ENCODE measurements at regions not wholly inside any gene's neighbourhood (a gene's known extent, or its start where the extent isn't known, plus 50 kb on each side); places are given as distances from the start of the nearest gene placed in this dataset.

DNA sequence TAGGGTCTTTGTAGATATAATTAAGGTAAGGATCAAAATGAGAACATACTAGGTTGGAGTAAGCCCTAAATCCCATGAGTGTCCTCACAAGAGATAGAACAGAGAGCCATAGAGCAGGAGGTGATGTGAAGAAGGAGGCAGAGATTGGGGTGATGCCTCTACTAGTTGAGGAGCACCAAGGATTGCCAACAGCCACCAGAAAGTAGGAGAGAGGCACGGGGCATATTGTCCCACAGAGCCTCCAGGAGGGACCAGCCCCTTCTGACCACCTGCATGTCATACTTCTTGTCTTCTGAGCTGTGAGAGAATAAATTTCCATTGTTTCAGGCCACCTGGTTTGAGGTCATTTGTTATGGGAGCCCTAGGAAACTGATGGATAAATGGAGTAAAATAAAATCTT, 363.3 kb downstream of the RPS6KC1 start:
- TF ChIP-seq, protein P1, sequence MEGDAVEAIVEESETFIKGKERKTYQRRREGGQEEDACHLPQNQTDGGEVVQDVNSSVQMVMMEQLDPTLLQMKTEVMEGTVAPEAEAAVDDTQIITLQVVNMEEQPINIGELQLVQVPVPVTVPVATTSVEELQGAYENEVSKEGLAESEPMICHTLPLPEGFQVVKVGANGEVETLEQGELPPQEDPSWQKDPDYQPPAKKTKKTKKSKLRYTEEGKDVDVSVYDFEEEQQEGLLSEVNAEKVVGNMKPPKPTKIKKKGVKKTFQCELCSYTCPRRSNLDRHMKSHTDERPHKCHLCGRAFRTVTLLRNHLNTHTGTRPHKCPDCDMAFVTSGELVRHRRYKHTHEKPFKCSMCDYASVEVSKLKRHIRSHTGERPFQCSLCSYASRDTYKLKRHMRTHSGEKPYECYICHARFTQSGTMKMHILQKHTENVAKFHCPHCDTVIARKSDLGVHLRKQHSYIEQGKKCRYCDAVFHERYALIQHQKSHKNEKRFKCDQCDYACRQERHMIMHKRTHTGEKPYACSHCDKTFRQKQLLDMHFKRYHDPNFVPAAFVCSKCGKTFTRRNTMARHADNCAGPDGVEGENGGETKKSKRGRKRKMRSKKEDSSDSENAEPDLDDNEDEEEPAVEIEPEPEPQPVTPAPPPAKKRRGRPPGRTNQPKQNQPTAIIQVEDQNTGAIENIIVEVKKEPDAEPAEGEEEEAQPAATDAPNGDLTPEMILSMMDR (IDR thresholded peaks at IDR 0.05), result no peak
- TF ChIP-seq POLR2A (IDR thresholded peaks at IDR 0.05), result no peak
- 71 to 89% methylated on average over 1 of the region's 1 CpG for WGBS, 2 donors
- no peak for DNase-seq (ENCODE audit: low spot score in 2 of 2)
- H3K4me3 ChIP-seq (ENCODE audit: low read depth, poor library complexity, severe bottlenecking), result no peak overlapping the region
- intact Hi-C loops (cut with DNase I; ENCODE audit: low total_unique reads), result no loop called here

DNA sequence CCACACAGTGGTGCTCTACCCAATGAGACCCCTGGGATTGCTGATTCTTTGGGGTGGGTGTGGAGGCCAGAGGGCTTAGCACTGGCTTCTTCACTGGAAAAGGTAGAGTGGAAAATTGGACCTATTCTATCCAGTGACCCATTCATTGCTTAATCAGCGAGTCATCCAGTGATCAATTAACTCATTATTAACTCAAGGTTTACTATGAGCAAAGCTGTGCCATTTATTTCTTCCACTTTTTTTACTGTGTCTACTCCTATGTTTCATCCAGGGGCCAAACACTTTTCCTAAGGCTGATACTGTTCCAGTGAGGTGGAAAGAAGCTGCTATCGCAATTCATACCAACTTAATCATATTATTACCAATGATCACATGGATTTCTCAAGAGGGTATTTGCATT, 363.9 kb downstream of the RPS6KC1 start:
- DNase-seq (ENCODE audit: low spot score in 2 of 2), result no peak
- intact Hi-C loops (cut with DNase I; ENCODE audit: low total_unique reads), result no loop called here

DNA sequence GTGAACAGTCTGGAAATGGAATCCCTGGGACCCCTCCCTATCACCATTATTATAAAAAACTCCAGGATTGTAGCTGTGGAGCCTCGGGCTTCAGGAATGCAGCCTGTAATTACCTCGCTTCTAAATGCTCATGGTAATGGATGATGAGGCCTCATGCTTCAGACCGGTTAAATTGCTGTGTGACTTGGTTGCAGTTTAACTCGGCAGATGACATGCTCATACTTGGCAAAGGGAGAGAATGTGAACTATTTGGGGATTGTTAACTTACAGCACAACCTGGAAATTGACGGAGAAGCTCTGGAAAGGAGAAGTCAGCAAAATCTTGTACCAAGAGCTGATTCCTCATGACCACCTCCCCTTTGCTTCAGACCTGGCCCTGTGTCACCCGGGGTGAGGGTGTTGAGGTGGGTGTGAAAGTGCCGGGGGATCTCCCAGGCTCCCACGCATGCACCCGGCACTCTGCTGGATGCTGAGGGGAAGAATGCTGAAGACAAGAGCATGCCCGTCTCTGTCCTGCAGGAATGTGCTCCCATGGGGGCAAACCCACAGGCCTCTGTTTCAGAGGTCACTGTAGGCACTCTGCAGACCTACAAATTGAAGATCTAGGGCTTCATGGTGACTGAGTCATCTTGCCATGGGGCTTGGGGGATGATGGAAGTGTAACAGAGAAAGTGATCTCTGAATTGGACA, 364.8 kb downstream of the RPS6KC1 start:
- intact Hi-C loops (cut with DNase I; ENCODE audit: low total_unique reads), result no loop called here
- WGBS, 2 donors, result 59 to 60% methylated on average over 10 of the region's 10 CpGs
- peak in 1 of 2 donors; percentile 75 for DNase-seq (ENCODE audit: low spot score in 2 of 2)
- H3K4me3 ChIP-seq (ENCODE audit: low read depth, poor library complexity, severe bottlenecking), result no peak overlapping the region
- TF ChIP-seq, protein P1 (IDR thresholded peaks at IDR 0.05), result no peak
- TF ChIP-seq POLR2A (IDR thresholded peaks at IDR 0.05), result no peak

More for the DNA sequence above, 363.9 kb downstream of the RPS6KC1 start:
- H3K4me3 ChIP-seq (ENCODE audit: low read depth, poor library complexity, severe bottlenecking), result no peak overlapping the region
- no peak for TF ChIP-seq POLR2A (IDR thresholded peaks at IDR 0.05)
- TF ChIP-seq, protein P1 (IDR thresholded peaks at IDR 0.05), result no peak
- WGBS, 2 donors, result 95 to 96% methylated on average over 2 of the region's 2 CpGs

DNA sequence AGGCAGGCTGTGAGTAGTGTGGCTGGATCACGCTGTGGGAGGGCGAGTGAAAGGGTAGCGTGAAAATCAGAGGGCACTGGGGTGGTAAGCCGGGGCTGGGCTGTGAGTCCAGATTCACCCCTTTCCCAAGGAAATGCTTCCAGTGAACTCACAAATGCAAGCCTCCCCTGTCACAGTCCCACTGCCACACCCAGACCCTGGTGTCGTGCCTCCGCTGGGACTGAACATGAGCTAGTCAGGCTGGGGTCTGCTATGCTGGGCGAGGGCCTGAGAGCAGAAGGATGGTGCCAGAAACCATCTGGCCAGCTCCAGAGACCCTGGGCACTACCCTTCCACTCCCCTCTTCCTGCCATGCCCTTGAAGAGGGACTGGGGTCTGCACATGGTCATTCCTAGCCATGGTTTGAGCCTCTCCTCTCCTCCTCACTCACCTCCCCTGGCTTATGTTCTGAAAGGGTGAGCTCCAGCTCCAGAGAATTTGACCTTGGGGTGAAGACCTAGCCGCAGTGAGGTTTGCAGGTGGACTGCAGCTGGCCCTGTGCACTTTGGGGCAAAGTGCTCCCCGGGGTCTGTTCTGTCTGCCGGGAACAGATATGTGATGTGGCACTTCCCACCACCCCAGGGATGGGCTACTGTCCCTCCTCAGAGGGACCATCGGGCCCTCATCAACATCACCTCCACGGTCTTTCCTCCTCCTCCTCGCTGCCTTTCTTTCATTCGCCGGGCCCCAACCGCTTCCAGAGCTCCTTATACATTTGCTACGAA, 365.6 kb downstream of the RPS6KC1 start:
- DNase-seq (ENCODE audit: low spot score in 2 of 2), result no peak
- intact Hi-C loops (cut with DNase I; ENCODE audit: low total_unique reads), result no loop called here
- H3K4me3 ChIP-seq (ENCODE audit: low read depth, poor library complexity, severe bottlenecking), result no peak overlapping the region
- TF ChIP-seq, protein P1 (IDR thresholded peaks at IDR 0.05), result no peak
- WGBS, 2 donors, result 85 to 87% methylated on average over 17 of the region's 17 CpGs

DNA sequence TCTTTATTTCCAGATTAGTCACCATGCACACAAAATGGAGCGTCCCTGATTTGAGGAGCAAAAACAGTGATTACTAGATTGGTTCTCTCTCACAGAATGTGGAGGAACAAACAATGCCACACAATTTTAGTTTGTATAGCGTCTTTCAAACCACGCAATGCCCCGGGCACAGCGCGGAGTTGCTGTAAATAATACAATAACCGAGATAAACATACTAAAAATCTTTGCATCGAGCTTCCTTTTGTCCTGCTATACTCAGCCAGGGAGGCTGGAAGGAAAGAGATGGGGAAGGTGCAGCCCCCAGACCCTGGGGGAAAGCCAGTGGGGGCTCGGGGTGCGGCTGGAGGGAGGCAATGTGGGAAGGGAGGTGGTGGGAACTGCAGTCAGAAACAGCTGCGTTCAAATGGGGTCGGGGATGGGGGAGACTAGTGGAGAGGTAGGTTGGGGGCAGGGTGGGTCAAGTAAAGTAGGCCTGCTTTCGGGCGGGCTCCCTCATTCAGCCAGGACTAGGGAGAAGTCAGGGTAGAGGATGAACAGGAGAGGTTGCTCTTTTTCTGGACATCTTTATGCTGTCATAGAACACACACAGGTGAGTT, 366.3 kb downstream of the RPS6KC1 start:
- DNase-seq (ENCODE audit: low spot score in 2 of 2), result no peak
- intact Hi-C loops (cut with DNase I; ENCODE audit: low total_unique reads), result no loop called here
- H3K4me3 ChIP-seq (ENCODE audit: low read depth, poor library complexity, severe bottlenecking), result no peak overlapping the region
- TF ChIP-seq, protein P1 (IDR thresholded peaks at IDR 0.05), result no peak
- TF ChIP-seq POLR2A (IDR thresholded peaks at IDR 0.05), result no peak
- WGBS, 2 donors, result 88 to 89% methylated on average over 14 of the region's 14 CpGs

All from lower leg skin (tissue), 4 donors.